ENCODE measurements at regions not wholly inside any gene's neighbourhood (a gene's known extent, or its start where the extent isn't known, plus 50 kb on each side); places are given as distances from the start of the nearest gene placed in this dataset.
"Not testable (repeated sequence)": the region's sequence is repeated elsewhere in the genome, so short reads cannot be mapped to it uniquely, and the experiment has no call there.

DNA sequence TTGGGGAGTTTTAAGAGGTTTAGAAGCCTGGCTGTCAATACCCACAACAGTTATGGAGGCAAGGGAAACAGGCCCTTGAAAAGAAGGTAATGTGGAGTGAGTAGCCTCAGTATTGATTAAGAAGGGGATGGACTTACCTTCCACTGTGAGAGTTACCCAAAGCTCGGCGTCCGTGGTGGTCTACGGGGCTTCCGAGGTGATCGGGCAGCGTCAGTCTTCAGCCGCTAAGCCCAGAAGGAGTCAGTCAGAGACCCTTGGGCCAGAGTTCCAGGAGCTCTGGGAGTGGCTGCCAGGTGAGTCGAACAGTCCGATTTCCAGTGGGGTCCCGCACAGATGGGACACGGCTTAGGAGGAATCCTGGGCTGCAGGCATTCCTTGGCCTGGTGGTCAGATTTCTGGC is 379.0 kb downstream of the BCKDHB start:
- not testable (repeated sequence) for DNase-seq

DNA sequence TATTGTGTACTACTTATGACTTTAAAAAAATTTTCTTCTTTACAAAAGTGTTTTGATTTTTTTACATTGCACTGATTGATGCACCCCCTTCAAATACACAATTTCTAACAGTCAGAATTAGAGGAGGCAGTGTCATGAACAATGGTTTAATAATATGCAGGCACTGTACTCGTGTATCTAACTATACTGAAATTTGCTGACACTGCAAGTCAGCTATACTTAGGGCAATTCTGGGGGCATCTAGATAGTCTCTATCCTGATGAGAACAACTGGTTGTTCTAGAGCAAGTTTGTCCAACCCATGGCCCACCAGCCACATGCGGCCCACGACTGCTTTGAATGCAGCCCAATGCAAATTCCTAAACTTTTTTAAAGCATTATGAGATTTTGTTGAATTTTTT is 375.6 kb downstream of the BCKDHB start:
- DNase-seq: no peak

DNA sequence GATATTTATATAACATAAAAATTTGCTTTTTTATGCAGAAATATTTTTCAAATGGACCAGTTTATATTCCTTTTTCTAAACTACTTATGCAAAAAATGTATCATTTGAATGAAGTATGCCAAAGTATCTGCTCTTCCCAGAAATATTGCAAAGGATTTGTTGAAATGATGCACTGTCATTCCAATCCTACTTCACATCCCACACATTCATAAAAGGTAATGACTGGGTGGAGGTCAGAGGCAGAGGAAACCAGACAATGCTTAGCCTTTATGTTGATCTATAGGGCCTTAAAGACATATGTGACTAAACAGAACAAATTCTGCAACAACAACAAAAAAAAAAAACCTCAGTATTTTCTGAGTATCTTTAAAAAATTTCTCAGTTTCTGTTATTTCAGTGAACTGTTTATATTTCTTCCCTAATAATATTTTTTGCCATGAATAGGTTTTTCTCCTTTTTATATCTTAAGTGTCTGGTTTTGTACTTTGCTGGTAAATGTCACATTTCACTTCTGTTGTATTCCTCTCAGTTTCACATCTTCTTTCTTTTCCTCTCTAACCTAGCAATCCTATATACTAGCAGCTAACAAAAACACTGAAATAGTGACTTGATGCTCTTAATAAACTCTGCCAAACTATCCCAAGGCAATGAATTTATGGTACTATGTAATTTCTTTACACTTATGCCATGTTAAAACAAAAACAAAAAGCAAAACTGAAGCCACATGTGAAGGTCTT is 374.1 kb downstream of the BCKDHB start:
- DNase-seq: no peak

DNA sequence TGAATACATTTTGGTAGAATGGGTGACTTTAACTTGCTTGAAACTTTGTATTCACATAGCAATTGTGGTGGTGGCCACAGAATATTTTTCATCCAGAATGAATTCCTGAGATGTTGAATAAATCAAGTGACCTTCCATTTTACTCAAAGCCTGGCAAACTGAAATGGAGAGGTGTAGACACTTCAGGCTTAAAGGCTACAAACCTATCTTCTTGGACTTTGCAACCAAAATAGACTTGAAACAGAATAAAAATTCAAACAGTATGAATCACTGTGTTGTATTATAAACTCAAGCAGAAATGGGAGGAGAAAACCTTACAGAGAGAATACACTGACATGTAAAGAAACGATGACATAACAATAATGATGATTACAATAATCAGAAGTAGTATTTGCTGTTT is 371.6 kb downstream of the BCKDHB start:
- no peak for DNase-seq

DNA sequence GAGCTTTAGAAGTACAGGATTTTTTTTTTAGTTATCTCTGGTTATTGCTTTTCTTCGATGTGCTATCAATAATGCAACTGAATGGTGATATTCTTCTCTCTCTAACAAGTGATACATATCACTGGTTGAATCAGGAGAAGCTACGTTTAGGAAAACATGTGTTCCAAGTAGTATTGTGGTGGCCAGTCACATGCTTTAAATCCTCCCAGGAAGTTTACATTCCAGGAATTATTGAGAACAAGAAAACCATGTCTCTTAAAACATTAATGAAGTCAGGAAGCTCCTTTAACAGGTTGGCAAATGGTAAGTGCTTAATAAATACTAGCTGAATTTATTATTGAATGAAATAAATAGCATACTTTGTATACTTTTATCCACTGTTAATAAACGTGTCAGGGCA is 371.1 kb downstream of the BCKDHB start:
- DNase-seq: no peak

DNA sequence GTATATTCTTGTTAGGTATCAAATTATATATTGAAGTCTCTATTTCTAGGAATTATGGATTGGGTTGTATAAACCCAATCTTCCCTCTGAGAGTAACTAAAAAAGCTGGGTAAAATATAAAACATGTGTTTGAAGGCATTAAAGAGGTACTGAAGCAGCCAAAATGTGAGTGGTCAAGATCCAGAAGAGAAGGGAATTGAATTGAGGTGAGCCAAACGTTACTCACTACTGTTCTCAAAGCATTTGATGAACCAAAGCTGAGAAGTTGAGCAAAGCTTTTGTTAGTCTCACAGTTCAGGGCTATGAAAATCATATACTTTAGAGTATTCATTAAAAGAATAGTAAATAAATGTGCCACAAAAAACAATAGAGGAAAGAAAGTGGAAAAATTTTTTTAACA is 365.8 kb downstream of the BCKDHB start:
- no peak for DNase-seq

DNA sequence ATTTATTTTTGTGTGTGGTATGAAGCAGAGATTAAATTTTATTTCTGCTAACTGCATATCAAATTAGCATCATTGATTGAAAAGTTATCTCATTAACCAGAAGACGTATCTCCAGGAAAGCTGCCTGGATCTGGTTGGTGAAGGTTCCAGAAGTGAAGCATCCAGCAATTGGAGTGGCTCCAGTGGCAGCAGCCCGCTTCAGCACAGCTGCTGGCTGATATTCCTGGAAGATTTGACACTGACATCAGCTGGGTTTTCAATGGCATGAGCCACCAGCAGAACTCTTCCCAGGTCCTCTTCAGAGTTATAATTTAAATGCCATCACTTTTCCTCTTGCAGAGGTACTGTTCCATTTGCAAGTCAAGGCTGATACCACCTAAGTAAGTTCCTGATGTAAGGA is 363.5 kb downstream of the BCKDHB start:
- DNase-seq: no peak

DNA sequence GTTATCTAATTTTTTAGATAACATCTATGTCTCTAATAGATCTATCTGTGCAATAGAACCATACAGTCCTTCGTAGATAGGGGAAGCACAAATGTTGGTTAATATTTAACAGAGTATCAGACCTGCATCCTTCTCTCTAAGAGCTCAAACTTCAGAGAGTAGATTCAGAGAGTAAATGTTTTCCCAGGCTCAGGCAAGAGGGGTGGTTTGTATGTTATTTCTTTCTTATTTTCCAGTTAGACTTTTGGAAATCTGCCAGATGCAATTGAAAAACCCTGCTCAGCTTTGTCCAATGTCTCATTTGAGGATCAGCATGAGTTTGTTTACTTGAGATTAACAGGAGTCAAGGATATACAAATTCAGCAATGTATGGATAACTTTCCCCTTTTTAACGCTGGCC is 361.9 kb downstream of the BCKDHB start:
- DNase-seq: no peak

DNA sequence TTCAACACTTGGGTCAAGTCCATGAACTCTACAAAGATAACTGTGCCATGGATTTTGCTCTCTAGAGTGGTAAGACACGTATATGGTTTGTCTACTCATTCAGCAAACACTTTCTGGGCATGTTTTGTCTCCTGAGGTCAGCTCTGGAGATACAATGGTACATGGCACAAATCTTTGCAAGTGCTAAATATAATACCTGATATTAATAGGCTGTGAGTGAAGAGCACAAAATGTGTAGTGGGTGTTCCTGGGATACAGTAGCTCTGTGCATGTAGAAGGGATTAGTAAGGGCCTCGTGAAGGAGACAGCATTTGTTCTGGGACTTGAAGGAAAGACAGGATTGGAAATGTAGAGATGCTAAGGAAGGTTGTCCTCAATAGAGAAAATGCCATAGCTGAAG is 360.9 kb downstream of the BCKDHB start:
- no peak for DNase-seq

DNA sequence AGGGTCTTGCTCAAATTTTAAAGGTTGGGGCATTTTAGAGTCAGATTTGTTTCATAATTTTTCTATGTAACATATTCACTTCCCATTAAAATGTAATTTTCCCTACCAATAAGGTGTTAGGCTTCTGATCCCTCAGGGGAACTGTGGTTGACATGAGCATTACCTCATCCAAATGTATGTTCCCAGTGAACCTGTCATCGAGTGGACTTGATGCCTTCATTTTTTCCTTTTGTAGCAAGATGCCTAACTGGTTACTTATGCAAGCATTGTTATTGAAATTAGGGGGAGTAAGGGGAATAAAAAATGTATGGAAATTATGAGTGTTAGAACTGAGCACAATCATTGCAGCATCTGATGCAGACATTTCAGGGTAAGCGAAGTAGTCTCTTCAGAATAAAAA is 360.5 kb downstream of the BCKDHB start:
- no peak for DNase-seq

DNA sequence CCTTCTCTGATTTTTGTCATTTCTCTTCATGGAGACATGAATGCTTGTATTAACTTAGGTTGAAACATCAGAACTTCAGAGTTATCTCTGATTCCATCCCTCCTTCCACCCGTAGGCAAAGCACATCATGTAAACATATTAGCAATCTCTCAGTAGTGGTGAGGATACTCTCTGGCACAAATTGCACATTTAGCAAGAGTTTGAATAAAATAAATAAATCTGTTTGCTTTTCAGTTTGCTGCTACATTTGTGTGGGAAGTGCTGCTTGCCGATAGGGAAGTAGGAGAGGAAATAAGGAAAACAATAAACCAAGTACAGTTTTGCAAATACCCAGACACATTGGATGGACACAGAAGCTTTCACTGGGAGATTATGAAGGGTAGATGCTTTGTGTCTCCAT is 359.0 kb downstream of the BCKDHB start:
- DNase-seq: no peak

DNA sequence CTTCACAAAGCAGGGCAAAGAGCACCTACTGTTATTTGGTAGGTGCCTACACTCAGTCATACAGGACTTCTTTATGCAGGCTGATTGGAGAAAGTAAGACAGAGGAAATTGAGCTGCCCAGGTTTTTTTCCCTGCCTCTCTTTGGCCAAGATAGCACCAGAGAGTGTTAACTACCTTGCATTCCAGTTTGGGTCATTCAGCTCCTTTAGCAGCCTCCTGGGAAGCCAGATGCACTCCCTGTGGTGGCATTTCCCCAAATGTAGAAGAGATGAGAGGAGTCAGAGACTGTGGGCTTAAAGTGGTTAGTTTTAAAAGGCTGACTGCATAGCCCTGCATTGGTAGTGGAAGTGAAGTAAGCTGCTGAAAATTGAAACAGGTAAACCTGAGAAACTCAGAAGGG is 358.4 kb downstream of the BCKDHB start:
- DNase-seq: no peak

DNA sequence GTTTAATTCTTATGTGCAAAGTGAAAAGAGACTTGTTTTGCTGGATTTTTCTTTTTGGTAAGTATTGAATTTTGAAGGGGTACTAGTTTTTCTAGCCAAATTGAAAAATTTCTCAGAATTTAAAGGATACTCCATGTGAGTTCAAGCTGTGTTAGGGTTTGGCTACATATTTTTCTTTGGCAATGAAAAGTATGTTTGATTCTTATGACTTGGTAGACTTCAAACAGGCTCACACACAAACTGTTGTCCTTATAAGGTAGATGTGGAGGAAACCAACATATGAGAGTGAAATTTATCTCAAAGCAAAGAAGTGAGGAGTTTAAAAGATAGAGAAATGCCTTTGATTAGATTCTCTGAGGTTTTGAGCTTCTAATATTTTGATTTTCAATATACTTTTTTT is 356.7 kb downstream of the BCKDHB start:
- DNase-seq: no peak

DNA sequence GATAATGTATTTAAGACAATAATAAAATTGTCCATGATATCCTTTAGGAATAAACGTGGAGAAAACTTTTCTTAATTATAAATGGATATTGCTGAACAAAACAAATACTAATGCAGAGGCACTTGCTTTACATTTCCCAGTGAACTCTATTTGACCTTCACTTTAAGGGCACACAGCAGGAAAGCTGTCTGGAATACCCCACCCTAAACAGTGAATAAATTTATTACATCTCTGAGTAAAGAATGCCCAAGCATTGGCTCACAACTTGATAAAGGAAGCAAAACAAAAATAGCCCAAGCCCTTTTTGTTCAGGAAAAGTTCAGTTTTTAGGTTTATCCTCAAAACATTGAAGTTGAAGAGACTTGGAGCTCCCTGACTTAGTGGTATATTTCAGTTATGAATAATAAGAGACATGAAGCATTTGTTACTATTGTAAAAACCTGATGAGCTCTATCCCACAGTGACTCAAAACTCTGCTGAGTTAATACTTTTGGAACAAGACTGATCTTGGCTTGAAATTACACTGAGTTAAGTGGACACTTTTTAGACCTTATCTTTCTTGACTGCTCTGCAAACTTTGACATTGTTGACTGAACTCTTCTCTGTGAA is 353.9 kb downstream of the BCKDHB start:
- DNase-seq: no peak

DNA sequence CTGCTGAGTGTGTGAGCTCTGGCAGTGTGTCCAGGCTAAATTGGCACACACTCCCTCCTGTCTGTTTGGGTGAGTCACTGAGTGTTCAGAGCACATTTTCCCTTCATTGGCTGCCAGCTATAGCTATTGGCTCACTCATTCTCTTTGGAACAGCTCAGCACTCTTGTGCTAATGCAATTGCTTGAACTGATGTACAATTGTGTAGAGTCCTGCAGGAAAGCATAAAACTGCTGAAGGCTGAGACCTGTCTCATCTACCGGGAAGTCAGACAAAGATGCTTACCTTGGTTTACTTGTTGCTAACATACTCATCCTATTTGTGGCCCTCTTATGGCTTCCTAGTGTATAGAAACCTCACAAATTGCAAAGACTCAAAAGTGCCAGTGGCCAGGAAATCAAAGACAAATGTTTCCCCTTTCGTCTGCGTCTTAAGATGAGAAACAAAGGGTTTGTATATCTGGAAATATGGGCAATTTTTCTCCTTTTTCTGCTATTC is 351.0 kb downstream of the BCKDHB start:
- DNase-seq: peak; percentile 52

DNA sequence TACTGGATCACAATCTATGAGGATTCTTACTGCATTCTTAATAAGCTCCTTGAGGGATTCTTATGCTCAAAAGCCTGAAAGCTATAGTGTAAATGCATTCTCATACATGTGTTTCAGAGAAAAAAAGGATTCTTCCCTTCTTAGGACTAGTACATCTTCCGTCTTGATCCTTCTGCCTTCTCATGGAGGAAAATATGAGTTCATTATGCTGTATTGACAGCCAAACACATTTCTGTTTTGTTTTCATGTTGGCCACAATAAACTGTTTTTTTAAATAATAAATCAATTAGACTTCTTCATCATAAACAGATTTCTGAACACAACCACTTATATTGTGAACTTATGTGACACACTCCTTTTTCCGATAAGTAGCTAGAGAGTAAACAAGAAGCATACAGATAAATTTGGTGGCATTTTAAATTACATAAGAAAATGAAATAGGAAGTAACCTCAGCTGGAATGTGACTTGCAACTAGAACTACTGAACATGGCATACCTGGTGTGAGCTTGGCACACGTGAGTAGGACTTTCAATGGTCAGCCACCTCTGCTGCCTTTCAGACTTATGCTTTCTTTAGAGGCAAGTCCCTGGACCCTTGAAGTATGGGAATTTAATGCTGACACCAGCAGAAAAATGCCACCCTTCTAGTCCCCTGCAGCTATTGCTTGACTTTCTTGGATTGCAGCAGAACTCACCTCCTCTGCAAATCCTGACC is 350.4 kb downstream of the BCKDHB start:
- no peak for DNase-seq

DNA sequence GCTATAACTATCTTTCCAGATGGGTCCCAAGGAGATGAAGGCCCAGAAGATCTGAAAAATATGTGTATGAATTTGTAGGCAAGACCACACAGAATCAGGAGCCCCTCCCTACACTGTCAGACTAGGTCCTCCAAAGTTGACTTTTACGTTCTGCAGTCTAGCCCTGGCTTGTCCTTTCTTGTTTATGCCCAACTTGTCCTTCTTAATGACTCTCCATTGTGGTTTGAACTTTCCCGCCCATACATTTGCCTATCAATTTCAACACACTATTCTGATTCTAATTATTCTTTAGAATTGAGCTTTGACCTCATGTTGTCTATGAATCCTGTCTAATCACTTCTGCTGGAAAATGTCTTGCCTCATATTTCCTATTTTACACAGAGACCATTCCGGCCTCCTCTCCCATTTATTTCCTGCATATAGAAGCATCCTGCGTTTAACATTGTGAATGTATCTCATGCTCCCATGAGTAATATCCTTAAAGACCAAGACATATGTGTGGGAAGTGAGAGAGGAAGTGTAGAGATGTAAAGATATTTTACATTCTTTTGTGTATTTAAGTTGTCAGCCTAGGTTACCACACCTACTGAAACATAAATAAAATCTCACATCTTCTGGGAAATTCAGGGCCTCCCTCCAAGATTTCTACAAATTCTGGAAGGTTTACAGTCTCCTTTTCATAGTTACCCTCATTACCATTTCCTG is 348.3 kb downstream of the BCKDHB start:
- no peak for DNase-seq

DNA sequence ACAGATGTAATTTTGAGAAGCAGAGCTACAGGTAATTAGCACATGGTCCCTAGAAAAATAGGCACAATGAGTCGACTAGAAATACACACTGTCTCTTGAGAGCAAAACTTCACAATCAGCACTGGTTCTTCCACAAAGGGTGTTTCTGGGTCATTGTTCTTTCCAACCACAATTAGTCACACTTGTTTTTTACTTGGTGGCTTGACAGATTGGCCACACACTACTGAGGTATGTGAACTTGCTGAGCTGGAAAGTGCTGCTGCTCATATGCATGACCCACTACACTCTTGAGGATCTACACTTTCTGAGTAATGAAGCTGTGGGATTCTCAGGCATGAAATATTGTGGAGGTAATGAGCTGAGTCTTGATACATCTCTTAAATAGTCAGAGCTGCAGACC is 347.7 kb downstream of the BCKDHB start:
- DNase-seq: no peak

DNA sequence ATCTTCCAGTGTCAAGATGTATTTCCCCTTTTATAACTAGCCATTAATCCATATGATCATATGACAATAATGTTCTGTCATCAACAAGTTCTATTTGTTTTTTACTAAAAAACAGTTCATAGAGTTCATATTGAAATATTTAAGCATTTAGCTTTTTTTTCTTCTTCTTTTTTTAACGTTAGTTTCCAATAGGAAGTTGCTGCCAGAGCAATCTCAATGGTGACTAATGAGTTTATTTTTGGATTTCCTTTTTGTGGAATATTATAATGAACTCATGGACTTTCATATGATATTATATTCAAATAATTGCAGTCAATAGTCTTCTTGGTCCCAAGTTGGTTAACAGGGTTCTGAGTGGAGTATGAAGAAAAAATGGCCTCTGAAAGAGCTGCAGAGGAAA is 343.3 kb downstream of the BCKDHB start:
- DNase-seq: no peak

DNA sequence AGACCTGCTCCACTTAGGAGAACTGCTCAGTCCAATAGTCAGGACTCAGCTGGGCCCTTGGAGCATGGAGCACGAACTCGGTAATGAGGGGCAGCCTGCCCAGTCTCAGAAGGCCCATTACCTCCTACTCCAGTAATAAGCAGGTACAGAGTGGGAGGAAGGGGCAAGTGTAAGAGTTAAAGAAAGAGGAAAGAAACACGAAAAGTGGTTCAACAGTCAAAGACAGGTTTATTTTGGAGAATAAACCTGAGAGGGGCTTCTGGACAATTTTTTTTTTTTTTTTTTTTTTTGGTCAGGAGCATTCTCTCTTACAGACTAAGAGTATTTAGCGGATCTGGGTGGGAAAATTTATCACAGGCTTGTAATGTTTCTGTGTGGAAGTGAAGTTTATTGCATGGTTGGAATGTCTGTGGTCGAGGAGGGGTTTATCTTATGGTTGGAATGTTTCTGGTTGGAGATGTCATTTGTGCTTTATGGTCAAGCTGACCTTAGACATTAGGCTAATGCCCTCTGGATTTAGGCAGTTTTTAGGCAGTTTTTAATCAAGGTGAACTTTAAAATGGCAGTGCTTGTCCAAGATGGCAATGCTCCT is 340.1 kb downstream of the BCKDHB start:
- no peak for DNase-seq

DNA sequence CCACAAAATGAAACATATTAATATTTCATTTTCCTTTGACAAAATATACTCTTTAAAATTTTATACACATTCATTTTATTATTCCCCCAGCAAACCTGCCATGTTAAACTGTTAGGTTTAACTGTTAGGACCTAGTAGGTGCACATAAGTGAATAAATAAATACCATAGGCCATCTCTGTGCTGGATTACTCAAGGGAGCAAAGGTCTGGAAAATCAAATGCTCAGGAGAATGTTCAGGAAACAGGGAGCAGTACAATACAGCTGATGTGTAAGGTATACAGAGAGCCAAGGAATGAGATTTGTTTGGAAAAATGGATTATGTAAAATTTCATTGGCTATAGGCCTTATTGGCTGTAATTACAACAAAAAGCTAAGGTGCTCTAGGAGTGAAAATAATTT is 339.3 kb downstream of the BCKDHB start:
- DNase-seq: no peak

DNA sequence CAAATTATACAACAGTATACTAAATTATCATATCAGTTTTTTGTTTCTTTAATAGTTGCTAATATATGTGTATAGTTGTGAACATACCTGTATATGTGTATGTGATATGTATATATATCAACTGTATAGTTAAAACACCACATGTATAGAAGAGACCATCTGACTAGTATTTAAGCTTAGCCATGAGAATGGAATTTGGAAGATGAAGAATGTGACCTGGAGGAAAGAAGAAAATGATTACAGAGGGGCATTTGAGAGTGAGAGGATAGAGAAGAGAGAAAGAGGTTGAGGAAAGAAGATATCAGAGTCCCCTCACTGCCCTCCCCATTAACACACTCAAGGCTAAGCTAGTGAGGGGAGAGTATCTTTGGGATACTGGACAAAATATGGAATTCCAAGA is 335.9 kb downstream of the BCKDHB start:
- DNase-seq: no peak

DNA sequence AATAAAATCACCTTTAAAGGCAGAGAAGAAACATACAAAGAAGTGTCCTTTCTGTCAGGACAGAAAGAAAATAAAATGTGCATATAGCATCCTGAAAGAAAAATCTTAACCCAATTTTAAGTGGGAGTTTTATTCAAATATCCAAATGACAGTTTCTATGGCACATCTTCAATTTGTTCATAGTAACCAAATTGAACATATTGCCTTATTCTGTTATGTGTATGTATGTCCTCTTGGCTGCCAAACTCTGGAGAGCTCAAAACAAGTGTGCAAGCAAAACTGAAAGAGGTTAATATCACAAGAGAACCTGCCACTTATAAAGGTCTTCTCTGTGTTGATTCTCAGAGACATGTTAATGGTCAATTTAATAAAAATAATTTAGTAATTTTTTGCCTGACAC is 334.7 kb downstream of the BCKDHB start:
- no peak for DNase-seq
